Fibroblast of mammary gland (primary cell): ENCODE measurements at regions not wholly inside any gene's neighbourhood (a gene's known extent, or its start where the extent isn't known, plus 50 kb on each side); places are given as distances from the start of the nearest gene placed in this dataset.

Experiments used
- DNase-seq: peaks from one replicate; pipeline ENCODE4 v3.0.0-alpha.2; 2010; ENCODE audit warnings: low read depth
- H3K4me3 ChIP-seq: 2 replicates; pipeline ENCODE4 v1.5.1; 2011; ENCODE audit warnings: low read depth, mild to moderate bottlenecking, low read length, moderate library complexity; ENCODE audit not compliant: control insufficient read depth
- CTCF ChIP-seq: conservative IDR thresholded peaks from 2 replicates; pipeline ENCODE4 v1.5.1; 2011; ENCODE audit warnings: low read depth, low read length, inconsistent platforms; ENCODE audit not compliant: control insufficient read depth, insufficient read depth

GRCh38 chr15:93803421-93804152 lies 427.8 kb upstream of the MCTP2 start:
- DNase-seq: no peak
- no peak for TF ChIP-seq CTCF
- no peak overlapping the region for H3K4me3 ChIP-seq

DNA sequence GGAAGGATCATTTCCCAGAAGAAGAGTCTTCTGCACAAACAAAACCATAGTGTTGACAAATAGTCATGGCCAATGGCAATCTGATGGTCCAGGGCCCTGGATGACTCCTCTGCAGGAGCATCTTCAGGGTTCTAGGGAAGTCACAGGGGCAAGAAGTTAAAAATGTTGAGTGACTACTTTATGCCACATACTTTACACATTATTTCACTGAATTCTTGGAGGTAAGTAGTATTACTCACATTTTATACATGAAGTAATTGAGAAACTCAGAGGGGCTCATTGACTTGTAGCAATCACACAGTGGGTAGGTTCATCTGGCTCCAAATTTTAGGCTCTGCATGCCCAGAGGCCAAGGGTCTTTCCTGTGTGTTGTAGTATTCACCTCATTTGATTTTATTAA lies 430.2 kb upstream of the MCTP2 start:
- no peak for DNase-seq
- no peak for TF ChIP-seq CTCF
- no peak overlapping the region for H3K4me3 ChIP-seq

- no peak for DNase-seq
- H3K4me3 ChIP-seq: no peak overlapping the region
- TF ChIP-seq CTCF: no peak
Measured at GRCh38 chr15:93800805-93801204, 430.6 kb upstream of the MCTP2 start.

DNA sequence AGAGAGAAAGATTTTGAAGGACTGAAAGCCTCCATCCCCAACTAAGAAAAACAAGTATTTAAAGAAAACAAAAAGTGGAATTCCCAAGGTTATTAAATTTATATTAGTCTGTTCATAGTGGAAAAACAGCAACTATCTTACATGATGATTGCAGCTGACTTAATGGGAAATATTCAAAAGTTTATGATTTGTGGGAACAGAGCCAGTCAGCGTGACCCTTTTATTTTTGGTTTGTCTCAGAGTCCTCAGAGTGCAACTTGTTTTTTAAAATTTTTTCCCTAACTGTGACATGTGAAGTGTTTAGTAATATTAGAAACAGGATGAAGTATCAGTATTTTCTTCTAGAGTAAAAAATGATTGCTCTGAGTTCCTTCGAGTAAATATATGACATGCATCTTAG lies 441.9 kb upstream of the MCTP2 start:
- no peak overlapping the region for H3K4me3 ChIP-seq
- TF ChIP-seq CTCF: no peak
- no peak for DNase-seq

DNA sequence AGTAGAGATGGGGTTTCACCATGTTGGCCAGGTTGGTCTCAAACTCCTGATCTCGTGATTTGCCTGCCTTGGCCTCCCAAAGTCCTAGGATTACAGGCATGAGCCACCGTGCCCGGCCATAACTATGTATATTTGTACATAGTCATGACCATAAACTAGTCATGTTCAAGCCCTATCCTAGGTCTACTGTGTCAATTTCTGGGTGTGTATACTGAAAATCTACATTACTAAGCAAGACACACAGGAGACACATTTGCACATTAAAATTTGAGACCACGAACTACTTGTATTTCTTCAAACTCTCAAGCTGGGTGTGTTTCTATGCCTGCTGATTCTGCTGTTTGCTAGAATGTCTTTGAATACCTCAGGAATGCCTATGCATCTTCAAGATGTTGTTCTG lies 451.3 kb upstream of the MCTP2 start:
- H3K4me3 ChIP-seq: no peak overlapping the region
- no peak for DNase-seq
- TF ChIP-seq CTCF: no peak

DNA sequence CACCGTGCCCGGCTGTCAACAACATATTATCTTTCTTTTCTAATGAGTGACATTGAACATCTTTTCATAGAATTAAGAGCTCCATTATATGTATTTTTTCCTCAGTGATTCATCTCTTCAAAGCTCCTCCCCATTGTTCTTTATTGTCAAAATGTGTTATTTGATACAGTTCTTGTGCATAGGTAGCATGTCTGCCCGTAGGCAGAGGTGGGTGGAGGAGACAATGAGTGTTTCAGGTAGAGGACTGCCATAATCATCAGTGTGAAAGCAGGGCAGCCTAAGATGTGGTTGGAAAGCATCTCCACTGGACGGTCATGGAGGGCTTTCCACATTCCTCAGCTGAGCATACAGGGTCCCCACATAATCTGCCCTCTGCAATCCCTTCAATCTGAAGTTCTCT lies 452.0 kb upstream of the MCTP2 start:
- TF ChIP-seq CTCF: no peak
- H3K4me3 ChIP-seq: no peak overlapping the region
- DNase-seq: no peak
